ENCODE measurements at regions not wholly inside any gene's neighbourhood (a gene's known extent, or its start where the extent isn't known, plus 50 kb on each side); places are given as distances from the start of the nearest gene placed in this dataset.

DNA sequence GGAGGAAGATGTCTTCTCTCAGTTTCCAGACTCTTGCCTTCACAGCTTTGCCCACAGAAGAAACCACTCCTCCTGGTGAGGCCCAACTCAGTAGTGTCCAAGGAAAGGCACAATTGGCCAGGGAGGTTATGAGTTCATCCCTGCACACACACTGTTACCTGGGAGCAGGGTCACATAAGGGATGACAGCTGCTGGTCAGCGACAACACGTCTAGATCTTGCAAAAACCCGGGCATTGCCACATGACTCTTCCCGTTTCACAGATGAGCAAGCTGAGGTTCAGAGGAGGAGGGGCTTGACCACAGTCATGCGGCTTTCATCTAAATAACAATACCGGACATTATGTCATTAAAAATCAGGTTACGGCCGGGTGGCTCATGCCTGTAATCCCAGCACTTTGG lies 186.0 kb downstream of the COPRS start:
- 53 to 82% methylated on average over 8 of the region's 8 CpGs for WGBS, 2 donors
- no peak for TF ChIP-seq EP300 (IDR thresholded peaks at IDR 0.05)
- no peak for TF ChIP-seq POLR2A (IDR thresholded peaks at IDR 0.05)
- TF ChIP-seq, protein P1, sequence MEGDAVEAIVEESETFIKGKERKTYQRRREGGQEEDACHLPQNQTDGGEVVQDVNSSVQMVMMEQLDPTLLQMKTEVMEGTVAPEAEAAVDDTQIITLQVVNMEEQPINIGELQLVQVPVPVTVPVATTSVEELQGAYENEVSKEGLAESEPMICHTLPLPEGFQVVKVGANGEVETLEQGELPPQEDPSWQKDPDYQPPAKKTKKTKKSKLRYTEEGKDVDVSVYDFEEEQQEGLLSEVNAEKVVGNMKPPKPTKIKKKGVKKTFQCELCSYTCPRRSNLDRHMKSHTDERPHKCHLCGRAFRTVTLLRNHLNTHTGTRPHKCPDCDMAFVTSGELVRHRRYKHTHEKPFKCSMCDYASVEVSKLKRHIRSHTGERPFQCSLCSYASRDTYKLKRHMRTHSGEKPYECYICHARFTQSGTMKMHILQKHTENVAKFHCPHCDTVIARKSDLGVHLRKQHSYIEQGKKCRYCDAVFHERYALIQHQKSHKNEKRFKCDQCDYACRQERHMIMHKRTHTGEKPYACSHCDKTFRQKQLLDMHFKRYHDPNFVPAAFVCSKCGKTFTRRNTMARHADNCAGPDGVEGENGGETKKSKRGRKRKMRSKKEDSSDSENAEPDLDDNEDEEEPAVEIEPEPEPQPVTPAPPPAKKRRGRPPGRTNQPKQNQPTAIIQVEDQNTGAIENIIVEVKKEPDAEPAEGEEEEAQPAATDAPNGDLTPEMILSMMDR (IDR thresholded peaks at IDR 0.05) = no peak
- Histone ChIP-seq H3K27me3 (no peaks in the 10 kb centered on the region), H3K4me3 (no peak overlapping the region), H3K9me3 (peaks cover 0 to 5% (median 0%) of the 10 kb centered on the region in 4 donors), H3K36me3 (no peaks in the 10 kb centered on the region), H3K27ac (no peak overlapping the region), H3K4me1 (peaks cover 0 to 3% (median 0%) of the 10 kb centered on the region in 4 donors)
- DNase-seq (ENCODE audit: low spot score in 2 of 2) = no peak

DNA sequence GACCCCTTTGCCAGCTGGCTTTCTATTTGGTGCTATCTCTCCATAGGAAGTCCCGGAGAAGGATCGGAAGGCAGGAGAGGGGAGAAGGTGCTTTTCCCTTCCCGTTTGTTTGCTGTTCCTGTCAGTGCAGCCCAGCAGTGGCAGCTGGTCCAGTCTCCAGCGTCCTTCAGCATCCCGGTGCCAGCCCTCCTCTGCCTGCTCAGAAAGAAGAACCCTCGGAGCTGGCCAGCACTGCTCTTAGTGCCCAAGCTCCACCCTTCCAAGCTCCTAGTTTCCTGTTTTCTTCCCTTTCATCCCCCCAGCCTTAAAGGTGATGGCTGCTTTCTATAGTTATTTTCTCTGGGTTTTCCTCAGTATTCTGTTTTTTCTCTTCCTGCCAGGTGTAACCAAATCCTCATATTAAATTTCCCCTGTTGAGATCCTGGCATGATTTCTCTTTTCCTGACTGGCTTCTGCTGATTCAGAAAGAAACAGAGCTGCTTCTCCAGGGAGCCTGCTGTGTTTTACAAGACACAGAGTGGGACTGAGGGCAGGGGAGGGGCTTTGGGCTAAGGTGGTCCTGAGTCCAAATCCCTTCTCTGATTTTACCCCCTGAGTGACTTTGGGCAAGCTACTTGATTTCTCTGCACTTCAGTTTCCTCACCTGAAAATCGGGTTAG lies 186.8 kb downstream of the COPRS start:
- TF ChIP-seq POLR2A (IDR thresholded peaks at IDR 0.05) (no peak), EP300 (IDR thresholded peaks at IDR 0.05) (no peak)
- TF ChIP-seq, protein P1 (IDR thresholded peaks at IDR 0.05) = no peak
- Histone ChIP-seq H3K4me1 (peaks cover 0 to 3% (median 0%) of the 10 kb centered on the region in 4 donors), H3K4me3 (no peak overlapping the region), H3K9me3 (peaks cover 0 to 5% (median 0%) of the 10 kb centered on the region in 4 donors), H3K27ac (no peak overlapping the region), H3K27me3 (no peaks in the 10 kb centered on the region), H3K36me3 (no peaks in the 10 kb centered on the region)
- DNase-seq (ENCODE audit: low spot score in 2 of 2) = no peak
- 57 to 62% methylated on average over 7 of the region's 7 CpGs for WGBS, 2 donors

DNA sequence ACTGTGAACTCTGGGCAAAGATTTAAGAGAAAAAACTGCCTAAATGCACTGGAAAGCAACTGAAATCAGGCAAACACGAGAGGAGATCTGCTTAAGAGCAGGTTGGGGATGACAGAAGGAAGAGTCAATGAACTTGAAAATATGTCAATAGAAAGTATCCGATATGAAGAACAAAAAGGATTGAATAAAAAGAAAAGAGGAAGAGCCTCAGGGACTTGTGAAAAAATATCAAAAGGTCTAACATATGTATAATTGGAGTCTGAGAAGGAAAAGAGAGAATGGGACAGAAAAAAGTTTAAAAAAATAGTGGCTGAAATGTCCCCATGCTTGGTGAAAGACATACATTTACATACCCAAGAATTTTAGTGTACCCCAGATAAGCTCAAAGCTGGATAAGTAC lies 195.5 kb downstream of the COPRS start:
- WGBS, 2 donors = 80 to 87% methylated on average over 2 of the region's 2 CpGs

DNA sequence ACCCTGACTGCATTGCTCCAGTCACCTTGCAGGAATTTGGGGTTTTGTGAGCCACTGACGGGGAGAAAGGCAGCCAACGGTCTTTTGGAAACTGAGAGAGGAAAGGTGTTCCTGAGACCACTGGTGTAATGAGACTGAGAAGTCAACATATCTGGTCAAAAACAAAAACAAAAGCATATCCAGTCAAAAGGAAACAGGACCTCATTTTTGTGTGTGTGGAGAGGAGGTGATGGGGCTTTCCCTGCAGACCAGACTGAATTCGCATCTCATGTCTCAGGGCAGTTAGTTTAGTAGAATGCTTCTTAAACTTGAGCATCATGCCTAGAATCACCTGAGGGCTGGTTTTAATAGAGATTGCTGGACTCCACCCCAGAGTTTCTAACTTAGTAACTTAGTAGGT lies 198.4 kb downstream of the COPRS start:
- H3K27ac ChIP-seq = no peak overlapping the region
- no peak for DNase-seq (ENCODE audit: low spot score in 2 of 2)
- no peaks in the 10 kb centered on the region for H3K36me3 ChIP-seq
- 85 to 86% methylated on average over 3 of the region's 3 CpGs for WGBS, 2 donors
- no peaks in the 10 kb centered on the region for H3K4me1 ChIP-seq
- H3K27me3 ChIP-seq = no peaks in the 10 kb centered on the region
- TF ChIP-seq POLR2A (IDR thresholded peaks at IDR 0.05) = no peak
- TF ChIP-seq, protein P1 (IDR thresholded peaks at IDR 0.05) = no peak
- no peak for TF ChIP-seq EP300 (IDR thresholded peaks at IDR 0.05)
- peaks cover 0 to 40% (median 8%) of the 10 kb centered on the region in 4 donors for H3K9me3 ChIP-seq
- H3K4me3 ChIP-seq = no peak overlapping the region

More for the DNA sequence above, 195.5 kb downstream of the COPRS start:
- TF ChIP-seq POLR2A (IDR thresholded peaks at IDR 0.05) = no peak
- no peak for TF ChIP-seq EP300 (IDR thresholded peaks at IDR 0.05)
- TF ChIP-seq, protein P1 (IDR thresholded peaks at IDR 0.05) = no peak
- no peaks in the 10 kb centered on the region for H3K36me3 ChIP-seq
- H3K4me3 ChIP-seq = no peak overlapping the region
- peaks cover 0 to 48% (median 8%) of the 10 kb centered on the region in 4 donors for H3K9me3 ChIP-seq
- H3K27me3 ChIP-seq = no peaks in the 10 kb centered on the region
- DNase-seq (ENCODE audit: low spot score in 2 of 2) = no peak
- no peak overlapping the region for H3K27ac ChIP-seq
- no peaks in the 10 kb centered on the region for H3K4me1 ChIP-seq

DNA sequence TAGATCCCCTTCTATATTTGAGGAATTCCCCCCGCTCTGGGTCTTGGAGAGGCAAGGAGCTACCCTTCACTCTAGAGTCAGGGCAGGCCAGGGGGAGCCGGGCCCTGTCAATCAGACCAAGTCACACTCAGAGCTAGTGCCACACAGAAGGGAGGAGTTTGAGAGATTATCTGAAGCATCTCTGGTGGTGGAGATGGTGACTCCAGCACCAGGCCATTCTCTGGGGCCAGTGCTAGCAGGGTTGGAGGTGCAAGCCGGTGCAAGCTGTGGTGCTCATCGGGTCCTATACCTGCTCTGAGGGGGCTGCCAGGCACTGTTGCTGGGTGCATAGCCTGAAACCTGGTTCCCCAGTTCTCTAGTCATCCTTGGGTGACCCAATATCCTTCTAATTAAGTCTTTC lies 201.2 kb downstream of the COPRS start:
- TF ChIP-seq, protein P1 (IDR thresholded peaks at IDR 0.05) = no peak
- TF ChIP-seq POLR2A (IDR thresholded peaks at IDR 0.05) = no peak
- no peak for TF ChIP-seq EP300 (IDR thresholded peaks at IDR 0.05)
- Histone ChIP-seq H3K27me3 (no peaks in the 10 kb centered on the region), H3K27ac (no peak overlapping the region), H3K4me3 (no peak overlapping the region), H3K36me3 (no peaks in the 10 kb centered on the region), H3K9me3 (peaks cover 0 to 14% (median 1%) of the 10 kb centered on the region in 4 donors), H3K4me1 (peaks cover 0 to 7% (median 0%) of the 10 kb centered on the region in 4 donors)
- 95 to 98% methylated on average over 4 of the region's 4 CpGs for WGBS, 2 donors
- DNase-seq (ENCODE audit: low spot score in 2 of 2) = no peak
